RWPE2 (cell line): ENCODE measurements at regions not wholly inside any gene's neighbourhood (a gene's known extent, or its start where the extent isn't known, plus 50 kb on each side); places are given as distances from the start of the nearest gene placed in this dataset.

Source experiments
- ATAC-seq: fragments of 200-7000 bp; cut with Tn5 transposase; 3 replicates; pipeline ENCODE4 v1.9.1; 2021; ENCODE audit warnings: low read depth
- DNase-seq: peaks from one replicate; pipeline ENCODE4 v3.0.0-alpha.2; 2020; ENCODE audit warnings: low spot score
- H3K27ac ChIP-seq: fragments of 450-650 bp; 2 replicates; pipeline ENCODE4 v1.5.1; 2017; ENCODE audit warnings: mild to moderate bottlenecking; ENCODE audit not compliant: poor library complexity, severe bottlenecking
- H3K27me3 ChIP-seq: fragments of 250-450 bp; sonication (Bioruptor Pico); 2 replicates; pipeline ENCODE4 v1.5.1; 2021; ENCODE audit warnings: mild to moderate bottlenecking, moderate library complexity; ENCODE audit not compliant: insufficient read depth, poor library complexity, severe bottlenecking
- H3K36me3 ChIP-seq: fragments of 250-450 bp; sonication (Bioruptor Pico); 2 replicates; pipeline ENCODE4 v1.5.1; 2020; ENCODE audit warnings: low read depth, mild to moderate bottlenecking, moderate library complexity
- H3K4me1 ChIP-seq: fragments of 250-450 bp; sonication (Bioruptor Pico); 2 replicates; pipeline ENCODE4 v1.5.1; 2021; ENCODE audit warnings: mild to moderate bottlenecking, moderate library complexity; ENCODE audit not compliant: insufficient read depth, poor library complexity, severe bottlenecking
- H3K4me3 ChIP-seq: fragments of 250-450 bp; sonication (Bioruptor Pico); 2 replicates; pipeline ENCODE4 v1.5.1; 2021; ENCODE audit warnings: mild to moderate bottlenecking, moderate library complexity; ENCODE audit not compliant: severe bottlenecking
- H3K9me3 ChIP-seq: fragments of 250-450 bp; sonication (Bioruptor Pico); 2 replicates; pipeline ENCODE4 v1.5.1; 2021; ENCODE audit warnings: mild to moderate bottlenecking, moderate library complexity; ENCODE audit not compliant: severe bottlenecking
- TF ChIP-seq, protein P1 (sequence below): fragments of 450-650 bp; IDR thresholded peaks from one replicate; pipeline ENCODE4 v1.5.1; 2017; ENCODE audit warnings: mild to moderate bottlenecking, moderate library complexity; ENCODE audit not compliant: poor library complexity, severe bottlenecking

DNA sequence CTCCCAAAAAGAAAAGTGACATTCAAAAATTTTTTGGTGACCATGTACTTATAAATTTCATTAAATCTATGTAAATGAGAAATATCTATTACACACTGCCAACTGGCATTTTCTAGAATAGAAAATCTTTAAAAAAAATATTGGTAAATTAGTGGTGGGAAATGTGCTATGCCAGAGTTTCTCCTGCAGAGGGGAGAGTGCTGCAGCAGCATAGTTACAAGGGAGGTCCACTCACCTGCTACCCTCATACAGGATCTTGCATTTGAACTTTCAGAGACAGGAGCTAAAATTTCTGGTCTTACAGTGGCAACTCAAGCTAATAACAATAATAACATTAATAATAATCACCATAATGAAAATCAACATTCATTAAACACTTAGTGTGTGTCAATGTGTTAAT, 459.6 kb downstream of the NSUN3 start:
- Histone ChIP-seq H3K4me1 (no peaks in the 10 kb centered on the region), H3K4me3 (no peak overlapping the region), H3K36me3 (no peaks in the 10 kb centered on the region), H3K27me3 (no peaks in the 10 kb centered on the region), H3K9me3 (no peaks in the 10 kb centered on the region), H3K27ac (no peak overlapping the region)
- no peak for DNase-seq
- TF ChIP-seq, protein P1, sequence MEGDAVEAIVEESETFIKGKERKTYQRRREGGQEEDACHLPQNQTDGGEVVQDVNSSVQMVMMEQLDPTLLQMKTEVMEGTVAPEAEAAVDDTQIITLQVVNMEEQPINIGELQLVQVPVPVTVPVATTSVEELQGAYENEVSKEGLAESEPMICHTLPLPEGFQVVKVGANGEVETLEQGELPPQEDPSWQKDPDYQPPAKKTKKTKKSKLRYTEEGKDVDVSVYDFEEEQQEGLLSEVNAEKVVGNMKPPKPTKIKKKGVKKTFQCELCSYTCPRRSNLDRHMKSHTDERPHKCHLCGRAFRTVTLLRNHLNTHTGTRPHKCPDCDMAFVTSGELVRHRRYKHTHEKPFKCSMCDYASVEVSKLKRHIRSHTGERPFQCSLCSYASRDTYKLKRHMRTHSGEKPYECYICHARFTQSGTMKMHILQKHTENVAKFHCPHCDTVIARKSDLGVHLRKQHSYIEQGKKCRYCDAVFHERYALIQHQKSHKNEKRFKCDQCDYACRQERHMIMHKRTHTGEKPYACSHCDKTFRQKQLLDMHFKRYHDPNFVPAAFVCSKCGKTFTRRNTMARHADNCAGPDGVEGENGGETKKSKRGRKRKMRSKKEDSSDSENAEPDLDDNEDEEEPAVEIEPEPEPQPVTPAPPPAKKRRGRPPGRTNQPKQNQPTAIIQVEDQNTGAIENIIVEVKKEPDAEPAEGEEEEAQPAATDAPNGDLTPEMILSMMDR = peak; percentile 45
- no peak for ATAC-seq

GRCh38 chr3:94524102-94524919, 461.4 kb downstream of the NSUN3 start:
- H3K4me1 ChIP-seq = no peaks in the 10 kb centered on the region
- DNase-seq (no peak), ATAC-seq (no peak)
- TF ChIP-seq, protein P1 = no peak
- H3K4me3 ChIP-seq = no peak overlapping the region
- H3K27ac ChIP-seq = no peak overlapping the region
- no peaks in the 10 kb centered on the region for H3K27me3 ChIP-seq
- H3K36me3 ChIP-seq = no peaks in the 10 kb centered on the region
- no peaks in the 10 kb centered on the region for H3K9me3 ChIP-seq

DNA sequence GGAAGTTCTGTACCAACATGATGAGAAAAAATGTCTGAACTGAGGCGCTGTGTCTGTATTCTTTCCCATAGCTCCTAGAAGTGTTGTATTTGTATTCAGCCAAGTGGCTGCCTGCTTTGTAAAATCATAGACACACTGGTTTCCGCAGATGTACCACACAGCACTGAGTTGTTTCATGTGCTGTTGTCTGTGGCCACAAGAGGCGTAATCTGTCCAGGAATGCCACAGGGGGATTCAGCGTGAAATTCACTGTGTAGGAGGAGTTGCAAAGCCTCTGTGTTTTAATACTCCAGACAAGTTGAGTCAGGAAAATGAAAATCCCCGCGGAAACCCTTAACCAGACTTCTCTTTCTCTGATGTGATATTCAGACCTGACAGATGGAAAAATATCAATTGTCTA, 462.2 kb downstream of the NSUN3 start:
- DNase-seq = no peak
- peak; percentile 58; the same call in 2 of the 3 replicates for ATAC-seq
- no peak overlapping the region for H3K27ac ChIP-seq

DNA sequence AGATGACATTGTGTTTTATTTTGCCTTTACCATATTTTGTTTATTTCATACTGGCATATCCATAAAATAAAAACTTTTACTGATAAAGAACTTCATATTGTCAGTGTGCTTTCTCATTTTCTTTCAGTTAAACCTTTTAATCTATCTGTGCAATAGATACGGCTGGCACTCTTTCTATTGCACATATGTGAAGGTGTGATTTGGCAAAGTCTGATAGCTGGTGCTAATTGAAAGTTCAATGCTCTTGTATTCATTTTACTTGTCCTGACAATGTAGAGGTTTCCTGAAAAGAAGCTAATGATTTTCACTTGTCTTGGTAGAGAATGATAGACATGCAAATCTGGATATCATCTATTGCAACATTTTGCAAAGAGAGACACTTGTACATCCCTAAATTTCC, 467.0 kb downstream of the NSUN3 start:
- Histone ChIP-seq H3K27me3 (peaks cover 4% of the 10 kb centered on the region), H3K4me3 (no peak overlapping the region), H3K27ac (no peak overlapping the region), H3K36me3 (no peaks in the 10 kb centered on the region), H3K4me1 (no peaks in the 10 kb centered on the region), H3K9me3 (no peaks in the 10 kb centered on the region)
- ATAC-seq (no peak), DNase-seq (no peak)
- TF ChIP-seq, protein P1 = no peak

More for the DNA sequence above, 462.2 kb downstream of the NSUN3 start:
- TF ChIP-seq, protein P1 = peak; percentile 51
- H3K4me3 ChIP-seq = no peak overlapping the region
- H3K36me3 ChIP-seq = no peaks in the 10 kb centered on the region
- no peaks in the 10 kb centered on the region for H3K9me3 ChIP-seq
- H3K4me1 ChIP-seq = no peaks in the 10 kb centered on the region
- H3K27me3 ChIP-seq = peaks cover 4% of the 10 kb centered on the region

GRCh38 chr3:94532951-94533350, 470.1 kb downstream of the NSUN3 start:
- Histone ChIP-seq H3K4me3 (no peak overlapping the region), H3K36me3 (no peaks in the 10 kb centered on the region), H3K9me3 (no peaks in the 10 kb centered on the region), H3K27me3 (peaks cover 4% of the 10 kb centered on the region), H3K27ac (no peak overlapping the region), H3K4me1 (no peaks in the 10 kb centered on the region)
- TF ChIP-seq, protein P1 = no peak
- DNase-seq (no peak), ATAC-seq (no peak)
